NCI-H146 treated with DMSO at 0.1 percent for 48 hours (cell line): ENCODE measurements at regions not wholly inside any gene's neighbourhood (a gene's known extent, or its start where the extent isn't known, plus 50 kb on each side); places are given as distances from the start of the nearest gene placed in this dataset.

Source experiments
- DNase-seq: peaks from one replicate; lab custom pipeline; 2025; ENCODE audit not compliant: unreplicated experiment; lab: John Stamatoyannopoulos, UW

GRCh38 chr4:165765053-165765452 lies 108.0 kb upstream of the TLL1 start:
- DNase-seq: no peak

DNA sequence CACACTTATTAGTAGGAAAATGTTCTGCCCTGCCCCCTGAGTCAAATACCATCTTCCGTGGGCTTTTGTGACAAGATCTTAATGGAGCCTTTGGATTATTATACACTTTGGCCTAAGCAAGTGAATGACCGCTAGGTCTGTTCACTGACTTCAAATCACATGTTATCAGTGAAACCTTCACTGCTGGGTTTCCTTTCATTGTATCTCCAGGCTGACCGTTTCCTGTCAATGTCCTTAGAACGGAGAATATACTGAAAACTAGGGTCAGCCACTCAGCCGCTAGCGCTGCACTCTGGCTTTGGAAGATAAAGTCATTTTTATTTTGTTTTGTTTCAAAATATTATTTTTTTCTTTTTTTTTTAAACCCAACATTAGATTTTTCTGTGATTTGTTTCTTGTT lies 107.0 kb upstream of the TLL1 start:
- no peak for DNase-seq

- DNase-seq: no peak
Observed at GRCh38 chr4:165766976-165767375, 106.1 kb upstream of the TLL1 start.

GRCh38 chr4:165767671-165768070 lies 105.4 kb upstream of the TLL1 start:
- DNase-seq: no peak

- DNase-seq: no peak
Observed at GRCh38 chr4:165768281-165768680, 104.8 kb upstream of the TLL1 start.

GRCh38 chr4:165774326-165774725 lies 98.7 kb upstream of the TLL1 start:
- DNase-seq: no peak

GRCh38 chr4:165779950-165780670 lies 92.9 kb upstream of the TLL1 start:
- DNase-seq: no peak

GRCh38 chr4:165780735-165781134 lies 92.3 kb upstream of the TLL1 start:
- no peak for DNase-seq

DNA sequence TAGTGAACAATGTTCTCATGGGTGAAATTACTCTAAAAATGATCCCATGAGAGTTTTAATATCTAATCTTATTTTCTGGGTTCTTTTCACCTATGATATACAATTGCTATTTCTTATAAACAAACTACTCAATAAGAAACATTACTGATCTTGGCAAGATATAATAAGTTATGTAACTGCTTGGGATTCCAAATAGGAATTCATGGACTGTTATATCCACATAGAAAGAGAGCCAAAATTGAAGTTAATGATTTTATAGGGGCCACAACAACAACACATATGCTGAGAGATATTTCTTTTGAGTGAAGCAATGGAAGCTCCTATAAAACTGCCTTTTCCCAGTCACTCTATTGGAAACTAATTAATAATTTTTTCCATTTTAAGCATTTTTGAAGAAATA lies 90.4 kb upstream of the TLL1 start:
- DNase-seq: no peak

DNA sequence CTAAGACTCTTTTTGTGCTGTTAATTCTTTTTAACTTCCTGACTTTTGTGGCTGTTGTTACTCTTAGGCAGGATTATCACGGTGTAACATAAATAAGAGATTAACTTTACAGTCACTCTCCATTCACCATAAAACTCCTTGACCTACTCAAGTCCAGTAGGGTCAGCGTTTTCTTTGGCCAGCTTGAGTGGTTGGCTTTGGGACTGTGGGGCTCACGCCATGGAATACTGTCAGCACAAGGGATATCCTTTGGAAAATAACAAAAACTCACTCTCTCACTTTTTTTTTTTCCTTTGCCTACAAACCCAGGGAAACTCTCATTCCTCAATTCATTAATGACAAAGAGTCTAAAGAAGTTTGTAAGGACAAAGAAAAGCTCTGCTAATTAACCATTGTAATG lies 89.4 kb upstream of the TLL1 start:
- no peak for DNase-seq

DNA sequence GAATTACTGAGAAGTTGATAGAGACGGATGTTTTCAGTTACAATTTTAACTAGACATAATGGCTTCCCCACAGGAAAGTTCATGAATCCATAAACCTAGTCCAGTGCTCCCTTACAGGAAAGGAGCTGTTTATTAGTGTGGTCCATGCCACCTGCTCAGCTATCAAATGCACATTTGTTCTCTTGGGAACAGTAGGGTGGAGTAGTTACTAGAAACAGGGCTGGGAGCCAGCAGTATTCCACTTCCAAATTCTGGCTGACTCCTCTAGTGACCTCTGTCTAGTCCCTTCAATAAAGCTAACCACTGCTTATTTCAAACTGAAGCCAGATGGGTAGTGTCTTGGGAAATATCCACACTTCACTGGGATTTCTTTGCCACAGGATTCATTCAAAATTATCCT lies 88.4 kb upstream of the TLL1 start:
- DNase-seq: no peak

GRCh38 chr4:165785337-165785736 lies 87.7 kb upstream of the TLL1 start:
- DNase-seq: no peak

DNA sequence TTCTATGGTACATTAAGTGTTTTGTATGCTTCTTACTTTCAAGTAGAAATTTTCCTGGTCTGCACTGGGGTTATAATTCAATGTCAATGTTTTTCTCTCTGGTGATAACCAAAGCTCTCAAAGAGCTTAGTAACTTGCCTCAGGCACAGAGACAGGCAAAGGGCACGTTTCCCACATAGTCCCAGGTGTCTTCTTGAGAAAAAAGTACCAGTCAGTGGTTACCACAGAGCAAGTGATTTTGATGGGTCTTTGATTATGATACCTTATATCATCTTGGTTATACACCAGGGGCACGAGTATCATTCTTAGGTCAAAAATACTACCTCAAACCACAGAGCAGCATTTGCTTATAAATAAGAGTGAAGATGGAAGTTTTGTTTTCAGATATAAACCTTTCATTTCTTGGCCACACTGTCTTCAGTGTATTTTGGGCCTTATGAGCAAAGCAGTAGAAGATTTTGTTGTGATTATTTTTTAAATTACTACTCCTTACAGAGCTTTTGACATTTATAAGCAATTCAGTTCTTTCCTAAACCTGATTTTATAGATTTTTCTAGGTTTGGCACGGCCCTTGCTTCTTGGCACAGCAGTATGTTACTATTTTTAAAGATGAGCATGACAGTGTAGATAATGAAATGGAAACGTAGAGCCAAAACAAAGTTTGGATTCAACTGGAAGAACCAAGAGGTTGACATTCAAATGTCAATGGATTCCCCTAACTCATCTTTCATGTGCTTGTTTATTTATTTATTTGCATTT lies 85.3 kb upstream of the TLL1 start:
- no peak for DNase-seq

DNA sequence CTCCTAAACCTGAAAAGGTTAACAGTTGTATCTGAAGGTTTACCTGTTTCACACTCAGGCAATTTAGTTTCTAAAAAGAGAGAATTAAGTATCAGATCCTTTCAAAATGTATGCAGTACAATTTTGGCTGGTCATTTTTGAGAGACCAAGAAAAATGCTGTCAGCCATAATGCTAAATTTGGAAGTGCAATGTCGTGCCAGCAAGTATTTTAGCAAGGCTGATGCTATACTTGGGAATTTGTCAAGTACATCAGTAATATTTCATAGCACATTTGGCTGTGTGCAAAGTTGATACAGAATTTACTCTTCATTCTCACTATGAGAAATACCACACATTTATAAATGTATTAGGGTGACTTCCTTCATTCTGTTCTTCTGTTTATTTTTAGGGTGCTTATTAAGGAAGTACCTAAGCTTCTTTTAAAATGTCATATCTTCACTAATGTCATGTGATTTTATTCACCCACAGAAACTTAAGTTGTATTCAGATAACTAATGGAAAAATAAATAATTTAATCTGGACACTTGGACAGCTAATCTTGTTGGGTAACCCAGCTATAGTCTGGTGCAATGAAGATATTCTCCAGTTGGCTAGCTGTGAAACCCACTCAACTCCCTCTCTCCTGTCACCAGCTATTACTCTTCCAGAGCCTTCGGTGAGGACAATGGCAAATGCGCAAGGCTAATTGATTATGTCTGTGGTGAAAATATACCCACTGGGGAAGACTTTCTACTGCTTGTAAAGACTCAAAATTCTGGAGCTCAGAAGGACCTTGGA lies 84.2 kb upstream of the TLL1 start:
- DNase-seq: no peak

GRCh38 chr4:165793236-165793635 lies 79.8 kb upstream of the TLL1 start:
- no peak for DNase-seq

GRCh38 chr4:165794834-165795233 lies 78.2 kb upstream of the TLL1 start:
- no peak for DNase-seq

- no peak for DNase-seq
Observed at GRCh38 chr4:165799384-165799815, 73.6 kb upstream of the TLL1 start.

- DNase-seq: no peak
Observed at GRCh38 chr4:165802452-165802851, 70.6 kb upstream of the TLL1 start.

DNA sequence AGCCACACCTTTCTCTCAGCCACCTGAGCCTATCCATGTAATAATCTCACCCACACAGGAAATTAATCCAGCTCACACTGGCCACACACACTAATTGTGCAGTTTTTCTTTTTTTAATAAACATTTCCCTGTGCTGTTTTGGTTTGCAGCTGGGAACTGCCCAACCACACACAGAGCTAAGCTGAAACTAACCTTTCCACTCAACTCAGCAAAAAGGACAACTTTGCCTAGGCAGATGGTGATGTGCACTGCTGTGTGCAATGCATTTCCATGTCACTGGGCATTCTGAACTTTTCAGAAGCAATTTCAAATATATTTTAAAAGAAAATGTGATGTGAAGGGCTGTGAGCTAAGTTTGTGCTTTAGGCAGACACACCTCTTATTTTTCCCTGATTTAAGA lies 70.0 kb upstream of the TLL1 start:
- DNase-seq: no peak

DNA sequence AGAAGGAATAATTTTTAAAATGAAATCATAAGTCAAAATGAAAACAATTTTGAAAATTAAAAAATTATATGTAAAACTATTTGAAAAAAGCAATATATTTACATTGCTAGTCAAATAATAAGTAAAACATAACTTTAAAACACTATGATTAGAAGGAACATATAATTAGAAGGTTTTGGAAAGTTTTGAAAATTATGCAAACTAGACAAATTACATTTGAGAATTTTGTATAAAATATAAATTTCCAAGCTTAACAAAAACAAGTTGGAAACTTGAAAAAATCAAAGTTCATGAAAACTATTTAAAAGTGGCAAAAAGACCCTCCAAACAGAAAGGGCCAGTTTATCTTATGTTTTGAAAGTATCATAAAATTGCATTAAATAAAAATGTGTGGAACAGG lies 67.6 kb upstream of the TLL1 start:
- no peak for DNase-seq

DNA sequence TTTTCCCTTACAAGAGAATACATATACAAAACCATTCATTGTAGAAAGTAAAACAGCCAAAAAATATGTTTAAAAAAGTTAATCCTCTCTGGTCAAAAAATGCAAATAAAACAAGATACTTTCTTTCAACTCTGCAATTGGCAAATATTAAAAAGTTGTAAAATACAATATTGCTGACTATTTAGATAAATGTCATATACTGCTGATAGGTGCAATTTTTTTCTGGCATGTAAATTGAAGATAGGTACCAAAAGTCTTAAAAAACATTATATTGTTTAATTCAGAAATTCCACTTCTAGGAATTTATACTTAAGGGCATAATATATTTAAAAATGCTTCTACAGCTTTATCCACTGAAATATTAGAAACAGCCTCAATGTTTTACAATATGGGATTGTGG lies 66.4 kb upstream of the TLL1 start:
- no peak for DNase-seq

DNA sequence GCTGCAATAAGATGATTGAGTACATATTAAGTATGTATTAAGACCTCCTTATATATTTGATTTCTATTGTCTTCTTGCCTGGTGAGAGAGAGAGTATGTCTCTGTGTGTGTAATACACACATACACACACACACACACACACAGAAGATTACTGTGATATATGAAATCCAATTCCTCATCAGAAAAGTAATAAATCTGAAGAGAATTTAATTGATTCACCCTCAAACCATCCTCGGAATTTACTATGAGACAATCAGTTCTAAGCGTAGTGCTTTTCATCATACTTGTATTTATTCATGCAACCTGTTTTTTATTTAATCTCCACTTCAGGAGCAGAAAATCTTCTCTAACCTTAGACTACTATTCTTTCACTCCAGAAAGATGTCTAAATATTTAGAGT lies 62.3 kb upstream of the TLL1 start:
- no peak for DNase-seq
